Fibroblast of mammary gland (primary cell): ENCODE measurements at regions not wholly inside any gene's neighbourhood (a gene's known extent, or its start where the extent isn't known, plus 50 kb on each side); places are given as distances from the start of the nearest gene placed in this dataset.

ENCODE experiments used
- DNase-seq: peaks from one replicate; pipeline ENCODE4 v3.0.0-alpha.2; 2010; ENCODE audit warnings: low read depth
- H3K4me3 ChIP-seq: 2 replicates; pipeline ENCODE4 v1.5.1; 2011; ENCODE audit warnings: low read depth, mild to moderate bottlenecking, low read length, moderate library complexity; ENCODE audit not compliant: control insufficient read depth
- TF ChIP-seq, protein P1 (sequence below): conservative IDR thresholded peaks from 2 replicates; pipeline ENCODE4 v1.5.1; 2011; ENCODE audit warnings: low read depth, low read length, inconsistent platforms; ENCODE audit not compliant: control insufficient read depth, insufficient read depth

DNA sequence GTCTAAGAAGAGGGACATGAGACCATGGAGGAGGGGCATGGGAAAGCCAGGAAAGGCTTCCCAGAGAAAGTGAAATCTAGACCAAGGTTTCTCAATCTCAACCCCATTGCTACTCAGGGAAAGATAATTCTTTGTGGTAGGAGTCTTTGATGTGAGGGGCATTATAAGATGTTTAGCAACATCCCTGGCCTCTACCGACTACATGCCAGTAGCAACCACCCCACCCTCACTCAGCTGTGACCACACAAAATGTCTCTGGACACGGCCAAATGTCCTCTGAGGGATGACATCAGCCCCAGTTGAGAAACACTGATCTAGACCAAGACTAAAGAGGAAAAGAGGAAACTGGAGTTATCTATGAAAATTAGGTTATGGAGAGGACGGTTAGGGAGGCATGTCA is 298.5 kb upstream of the KIF2A start:
- no peak overlapping the region for H3K4me3 ChIP-seq
- DNase-seq, result no peak
- TF ChIP-seq, protein P1, sequence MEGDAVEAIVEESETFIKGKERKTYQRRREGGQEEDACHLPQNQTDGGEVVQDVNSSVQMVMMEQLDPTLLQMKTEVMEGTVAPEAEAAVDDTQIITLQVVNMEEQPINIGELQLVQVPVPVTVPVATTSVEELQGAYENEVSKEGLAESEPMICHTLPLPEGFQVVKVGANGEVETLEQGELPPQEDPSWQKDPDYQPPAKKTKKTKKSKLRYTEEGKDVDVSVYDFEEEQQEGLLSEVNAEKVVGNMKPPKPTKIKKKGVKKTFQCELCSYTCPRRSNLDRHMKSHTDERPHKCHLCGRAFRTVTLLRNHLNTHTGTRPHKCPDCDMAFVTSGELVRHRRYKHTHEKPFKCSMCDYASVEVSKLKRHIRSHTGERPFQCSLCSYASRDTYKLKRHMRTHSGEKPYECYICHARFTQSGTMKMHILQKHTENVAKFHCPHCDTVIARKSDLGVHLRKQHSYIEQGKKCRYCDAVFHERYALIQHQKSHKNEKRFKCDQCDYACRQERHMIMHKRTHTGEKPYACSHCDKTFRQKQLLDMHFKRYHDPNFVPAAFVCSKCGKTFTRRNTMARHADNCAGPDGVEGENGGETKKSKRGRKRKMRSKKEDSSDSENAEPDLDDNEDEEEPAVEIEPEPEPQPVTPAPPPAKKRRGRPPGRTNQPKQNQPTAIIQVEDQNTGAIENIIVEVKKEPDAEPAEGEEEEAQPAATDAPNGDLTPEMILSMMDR, result no peak

DNA sequence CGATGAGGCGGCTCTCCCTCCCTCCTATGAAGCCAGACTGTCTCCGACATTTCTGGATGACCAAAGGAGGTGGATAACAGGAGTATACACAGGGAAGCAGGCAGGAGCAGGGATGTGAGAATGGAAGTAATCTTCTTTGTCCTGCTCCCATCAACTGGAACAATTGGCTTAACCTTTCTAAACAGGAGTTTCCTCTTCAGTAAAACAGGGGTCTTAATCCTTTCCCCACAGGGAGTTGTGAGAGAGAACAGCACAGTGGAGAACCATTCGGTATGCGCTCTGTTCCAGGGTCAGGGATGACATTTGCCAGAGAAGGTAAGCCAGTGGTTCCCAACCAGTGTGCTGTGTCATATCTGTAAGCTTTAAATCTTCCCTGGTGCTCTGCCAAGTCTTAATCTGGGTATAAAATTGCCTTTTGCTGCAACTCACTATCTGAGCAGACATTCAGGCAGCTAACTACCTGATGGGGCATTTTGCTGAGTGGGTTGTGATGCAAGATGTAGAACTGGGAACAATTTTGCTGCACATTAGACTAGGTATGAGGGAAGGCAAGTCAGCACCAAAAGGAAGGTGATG is 294.8 kb upstream of the KIF2A start:
- DNase-seq, result no peak
- H3K4me3 ChIP-seq, result no peak overlapping the region
- TF ChIP-seq, protein P1, result no peak

GRCh38 chr5:62017092-62017491 is 288.9 kb upstream of the KIF2A start:
- no peak overlapping the region for H3K4me3 ChIP-seq
- DNase-seq, result peak; percentile 12
- TF ChIP-seq, protein P1, result no peak

- peak; percentile 20 for DNase-seq
- H3K4me3 ChIP-seq, result no peak overlapping the region
- TF ChIP-seq, protein P1, result no peak
Measured at GRCh38 chr5:62029303-62029702, 276.7 kb upstream of the KIF2A start.

- DNase-seq, result no peak
- TF ChIP-seq, protein P1, result no peak
- H3K4me3 ChIP-seq, result no peak overlapping the region
Measured at GRCh38 chr5:62030326-62030725, 275.7 kb upstream of the KIF2A start.

DNA sequence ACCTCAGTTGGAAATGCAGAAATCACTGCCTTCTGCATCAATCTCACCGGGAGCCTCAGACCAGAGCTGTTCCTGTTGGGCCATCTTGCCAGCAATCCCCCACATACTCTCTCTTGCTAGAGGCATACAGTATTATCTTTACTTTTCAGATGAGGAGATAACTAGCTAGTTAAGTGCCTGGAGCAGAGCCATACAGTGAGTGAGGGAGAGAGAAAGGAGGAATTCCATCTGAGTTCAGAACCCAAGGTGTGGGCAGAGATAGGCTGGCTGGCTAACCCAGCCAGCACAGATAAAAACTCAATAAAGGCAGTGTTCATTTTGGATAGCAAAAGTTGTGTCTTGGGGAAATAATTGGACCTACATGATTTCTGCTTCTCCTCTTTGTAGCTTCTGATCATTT is 268.0 kb upstream of the KIF2A start:
- TF ChIP-seq, protein P1, result no peak
- H3K4me3 ChIP-seq, result no peak overlapping the region
- DNase-seq, result no peak
